ENCODE measurements at regions not wholly inside any gene's neighbourhood (a gene's known extent, or its start where the extent isn't known, plus 50 kb on each side); places are given as distances from the start of the nearest gene placed in this dataset.
"Not testable (repeated sequence)": the region's sequence is repeated elsewhere in the genome, so short reads cannot be mapped to it uniquely, and the experiment has no call there.

DNA sequence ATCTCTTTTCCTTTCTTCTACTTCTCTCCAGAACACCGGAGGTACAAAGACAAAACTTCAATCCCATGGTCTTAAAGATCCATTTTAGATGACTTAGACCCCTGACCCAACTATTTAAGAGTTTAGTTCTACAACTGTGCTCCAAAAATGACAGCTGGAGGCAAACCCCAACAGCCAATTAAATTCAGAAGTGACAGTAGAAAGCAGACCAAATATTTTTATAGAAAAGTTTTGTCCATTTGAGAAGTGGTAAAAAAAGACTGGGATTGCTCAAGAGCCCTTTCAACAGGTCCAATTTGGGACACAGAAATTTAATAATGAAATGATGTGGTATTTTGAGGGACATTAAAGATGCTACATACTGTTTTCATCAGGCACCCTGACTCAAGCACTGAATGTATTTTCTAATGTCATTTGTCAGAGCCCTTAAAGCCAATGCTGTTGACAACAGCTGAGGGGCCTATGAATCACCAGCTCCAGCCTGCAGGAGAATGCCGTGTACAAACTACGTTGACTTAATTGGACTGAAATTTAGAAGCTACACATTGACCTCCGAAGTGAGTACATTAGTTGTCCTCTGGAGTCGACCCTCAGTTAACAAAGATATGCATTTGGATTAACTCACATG, 147.5 kb upstream of the PIK3R1 start:
- H3K9me3 Mint-ChIP-seq: peaks cover 4 to 9% of the 10 kb centered on the region in 2 donors
- H3K27me3 Mint-ChIP-seq: no peaks in the 10 kb centered on the region
- peaks cover 0 to 3% of the 10 kb centered on the region in 2 donors for H3K4me1 Mint-ChIP-seq
- no peak for DNase-seq
- ATAC-seq (replicated peaks): no peak
- H3K36me3 Mint-ChIP-seq: no peaks in the 10 kb centered on the region
- no peak overlapping the region for H3K4me3 Mint-ChIP-seq
- H3K27ac Mint-ChIP-seq: no peak overlapping the region

DNA sequence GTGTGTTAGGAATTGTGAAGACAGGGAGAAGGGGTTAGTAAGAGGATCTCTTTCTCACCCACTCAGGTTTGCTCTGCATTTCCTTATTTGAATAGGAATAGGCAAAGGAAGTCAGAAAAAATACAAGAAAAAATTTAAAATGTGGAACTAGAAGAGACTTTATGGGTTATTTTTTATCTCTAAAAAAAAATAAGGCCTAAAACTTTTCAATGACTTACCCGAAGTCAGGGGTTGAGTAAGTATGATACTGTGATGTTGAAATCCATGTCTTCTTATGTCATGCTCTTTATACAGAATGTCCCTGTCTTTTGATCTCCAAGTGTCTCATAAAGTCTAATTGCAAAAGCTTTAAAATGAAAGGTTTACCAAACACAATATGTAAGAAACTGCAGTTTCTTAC, 148.3 kb upstream of the PIK3R1 start:
- Mint-ChIP-seq H3K36me3 (no peaks in the 10 kb centered on the region), H3K9me3 (peaks cover 9% of the 10 kb centered on the region in 2 donors), H3K4me1 (peaks cover 0 to 3% of the 10 kb centered on the region in 2 donors), H3K27ac (no peak overlapping the region), H3K27me3 (no peaks in the 10 kb centered on the region), H3K4me3 (no peak overlapping the region)
- ATAC-seq (replicated peaks) (no peak), DNase-seq (no peak)

DNA sequence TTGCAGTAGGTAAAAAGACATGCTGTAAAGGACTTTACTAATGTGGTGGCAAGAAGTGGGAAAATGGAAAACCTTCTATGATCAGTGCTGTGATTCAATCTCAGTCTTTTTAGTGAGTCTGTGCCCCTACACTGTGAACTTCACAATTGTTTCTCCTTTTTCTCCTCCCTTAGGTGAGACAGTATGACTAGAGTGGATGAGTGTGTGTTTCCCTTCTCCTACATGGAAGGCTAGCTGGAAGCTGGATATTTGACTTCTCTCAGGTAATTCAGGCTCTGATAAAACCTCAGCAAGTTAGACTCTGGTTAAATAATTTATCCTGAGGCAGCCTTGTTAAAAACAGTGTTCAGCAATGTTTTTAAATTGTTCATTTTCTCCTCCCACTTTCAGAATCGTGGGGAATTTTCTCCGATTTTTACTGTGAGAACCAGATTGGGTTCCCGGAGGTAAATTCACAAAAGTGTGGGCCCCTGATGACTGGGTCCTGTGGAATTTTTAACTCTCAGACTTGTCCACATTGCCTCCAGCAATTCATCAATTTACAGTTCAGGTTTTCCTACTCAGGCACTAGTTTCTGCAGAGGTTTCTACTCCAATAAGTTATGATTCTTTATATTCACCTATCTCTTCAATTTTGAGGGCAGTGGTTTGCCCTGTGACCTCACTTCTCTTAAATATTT, 149.1 kb upstream of the PIK3R1 start:
- Mint-ChIP-seq H3K4me1 (no peaks in the 10 kb centered on the region), H3K27me3 (no peaks in the 10 kb centered on the region), H3K36me3 (no peaks in the 10 kb centered on the region), H3K4me3 (no peak overlapping the region), H3K27ac (no peak overlapping the region), H3K9me3 (peaks cover 9% of the 10 kb centered on the region in 2 donors)
- DNase-seq: no peak
- ATAC-seq (replicated peaks): no peak

DNA sequence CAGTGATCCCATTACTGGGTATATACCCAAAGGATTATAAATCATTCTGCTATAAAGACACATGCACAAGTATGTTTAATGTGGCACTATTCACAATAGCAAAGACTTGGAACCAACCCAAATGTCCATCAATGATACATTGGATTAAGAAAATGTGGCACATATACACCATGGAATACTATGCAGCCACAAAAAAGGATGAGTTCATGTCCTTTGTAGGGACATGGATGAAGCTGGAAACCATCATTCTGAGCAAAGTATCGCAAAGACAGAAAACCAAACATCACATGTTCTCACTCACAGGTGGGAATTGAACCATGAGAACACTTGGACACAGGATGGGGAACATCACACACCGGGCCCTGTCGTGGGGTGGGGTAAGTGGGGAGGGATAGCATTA, 150.2 kb upstream of the PIK3R1 start:
- H3K27ac Mint-ChIP-seq: not testable (repeated sequence)
- H3K9me3 Mint-ChIP-seq: peaks cover 12 to 13% of the 10 kb centered on the region in 2 donors

DNA sequence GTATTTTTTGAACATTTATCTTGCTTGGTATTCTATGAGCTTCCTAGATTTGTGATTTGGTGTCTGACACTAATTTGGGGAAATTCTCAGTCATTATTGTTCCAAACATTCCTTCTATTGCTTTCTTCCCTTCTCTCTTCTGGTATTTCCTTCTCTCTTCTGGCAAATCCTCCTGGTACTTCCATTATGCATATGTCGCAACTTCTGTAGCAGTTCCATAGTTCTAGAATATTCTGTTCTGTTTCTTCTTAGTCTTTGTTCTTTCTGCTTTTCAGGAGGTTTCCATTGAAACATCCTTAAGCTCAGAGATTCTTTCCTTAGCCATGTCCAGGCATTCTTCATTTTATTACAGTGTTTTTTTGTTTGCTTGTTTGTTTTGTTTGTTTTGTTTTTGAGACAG, 155.2 kb upstream of the PIK3R1 start:
- H3K9me3 Mint-ChIP-seq: peaks cover 8% of the 10 kb centered on the region in 2 donors
- no peak overlapping the region for H3K27ac Mint-ChIP-seq
- H3K4me3 Mint-ChIP-seq: no peak overlapping the region
- DNase-seq (no peak), ATAC-seq (replicated peaks) (no peak)
- peaks cover 0 to 9% of the 10 kb centered on the region in 2 donors for H3K27me3 Mint-ChIP-seq
- peaks cover 5 to 6% of the 10 kb centered on the region in 2 donors for H3K36me3 Mint-ChIP-seq
- H3K4me1 Mint-ChIP-seq: no peaks in the 10 kb centered on the region

More for the DNA sequence above, 150.2 kb upstream of the PIK3R1 start:
- H3K4me1 Mint-ChIP-seq; H3K27me3 Mint-ChIP-seq; H3K36me3 Mint-ChIP-seq; H3K4me3 Mint-ChIP-seq; DNase-seq; ATAC-seq (replicated peaks): not testable (repeated sequence)

DNA sequence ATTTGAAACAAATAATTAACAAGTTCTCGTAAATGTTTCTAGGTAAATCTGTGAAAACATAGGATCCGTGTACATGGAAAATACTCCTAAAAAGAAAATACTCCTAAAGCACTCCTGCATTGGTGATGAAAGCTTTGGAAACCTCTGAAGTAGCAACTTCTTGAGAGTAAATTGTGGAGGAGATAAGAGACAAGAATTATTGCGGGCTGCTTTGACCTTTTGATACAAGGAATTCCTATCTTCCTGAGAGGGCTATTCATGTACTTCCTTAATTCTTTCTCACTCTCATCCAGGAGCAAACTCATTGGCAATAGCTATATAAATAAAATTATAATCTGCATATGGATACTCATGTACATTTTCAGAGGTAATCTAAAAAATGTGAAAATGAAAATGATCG, 158.4 kb upstream of the PIK3R1 start:
- no peak for ATAC-seq (replicated peaks)
- H3K27ac Mint-ChIP-seq: no peak overlapping the region
- H3K4me3 Mint-ChIP-seq: no peak overlapping the region
- peaks cover 3 to 6% of the 10 kb centered on the region in 2 donors for H3K9me3 Mint-ChIP-seq
- H3K4me1 Mint-ChIP-seq: no peaks in the 10 kb centered on the region
- peaks cover 0 to 12% of the 10 kb centered on the region in 2 donors for H3K27me3 Mint-ChIP-seq
- DNase-seq: no peak
- H3K36me3 Mint-ChIP-seq: peaks cover 5 to 6% of the 10 kb centered on the region in 2 donors

DNA sequence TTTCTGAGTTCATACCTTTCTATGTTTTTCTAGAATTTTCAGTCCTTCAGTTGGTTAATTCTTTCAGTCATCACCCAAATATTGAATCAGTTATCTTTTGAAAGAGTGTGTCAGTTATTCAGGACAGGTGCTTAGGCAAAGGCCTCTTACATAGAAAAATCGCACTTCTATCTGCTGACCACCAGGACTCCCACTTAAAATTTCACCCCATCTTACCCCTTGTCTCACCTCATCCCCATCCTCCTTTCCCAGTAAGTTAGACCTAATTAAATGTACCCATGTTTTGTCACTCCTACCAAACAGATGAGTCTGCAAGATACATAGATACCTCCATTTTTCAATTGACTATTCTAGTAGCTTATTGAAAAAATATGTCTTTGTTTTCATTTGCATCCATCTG, 159.9 kb upstream of the PIK3R1 start:
- Mint-ChIP-seq H3K9me3 (no peaks in the 10 kb centered on the region), H3K27me3 (peaks cover 0 to 15% of the 10 kb centered on the region in 2 donors), H3K36me3 (peaks cover 0 to 3% of the 10 kb centered on the region in 2 donors), H3K4me3 (no peak overlapping the region), H3K4me1 (no peaks in the 10 kb centered on the region), H3K27ac (no peak overlapping the region)
- DNase-seq (no peak), ATAC-seq (replicated peaks) (no peak)

DNA sequence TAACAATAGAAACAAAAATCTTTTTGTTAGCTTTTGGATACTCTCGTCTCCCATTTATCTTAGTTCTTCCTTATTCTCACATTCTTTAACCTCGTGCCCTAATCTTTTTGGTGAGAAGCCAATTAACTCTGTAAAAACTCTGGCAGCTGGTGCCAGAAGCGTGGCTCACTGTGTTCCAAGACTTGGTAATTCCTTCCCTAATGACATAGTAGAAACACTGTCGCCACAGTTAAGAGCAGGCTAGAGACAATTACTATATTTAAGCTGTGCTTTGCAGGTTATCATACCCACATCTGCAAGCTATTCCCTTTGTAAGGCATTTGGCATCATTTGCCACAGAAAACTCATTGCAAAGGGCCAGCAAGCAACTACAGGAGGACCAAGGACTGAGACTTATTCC, 160.9 kb upstream of the PIK3R1 start:
- Mint-ChIP-seq H3K27me3 (peaks cover 0 to 10% of the 10 kb centered on the region in 2 donors), H3K4me3 (no peak overlapping the region), H3K9me3 (no peaks in the 10 kb centered on the region), H3K36me3 (no peaks in the 10 kb centered on the region), H3K27ac (no peak overlapping the region), H3K4me1 (no peaks in the 10 kb centered on the region)
- DNase-seq (no peak), ATAC-seq (replicated peaks) (no peak)

DNA sequence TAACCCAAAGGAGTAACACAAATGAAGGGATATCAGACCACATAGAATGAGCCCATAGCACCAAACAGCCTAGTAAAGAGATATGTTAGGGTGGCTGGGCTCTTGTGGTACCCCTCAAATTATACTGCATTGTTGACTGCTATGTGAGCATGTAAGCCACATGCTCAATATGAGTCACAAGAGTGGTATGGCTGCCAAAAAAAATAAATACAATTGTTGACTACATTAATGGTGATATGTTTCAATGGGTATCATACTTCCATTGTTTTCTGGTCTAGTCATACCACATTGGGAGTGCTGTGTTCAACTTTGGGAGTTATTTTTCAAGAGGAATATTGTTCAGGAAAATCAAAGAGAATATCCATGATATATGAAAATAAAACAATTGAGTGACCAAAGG, 162.4 kb upstream of the PIK3R1 start:
- ATAC-seq (replicated peaks) (no peak), DNase-seq (no peak)
- peaks cover 7% of the 10 kb centered on the region in 2 donors for H3K9me3 Mint-ChIP-seq
- H3K4me1 Mint-ChIP-seq: no peaks in the 10 kb centered on the region
- peaks cover 5% of the 10 kb centered on the region in 2 donors for H3K36me3 Mint-ChIP-seq
- H3K27me3 Mint-ChIP-seq: peaks cover 0 to 10% of the 10 kb centered on the region in 2 donors
- H3K4me3 Mint-ChIP-seq: no peak overlapping the region
- no peak overlapping the region for H3K27ac Mint-ChIP-seq

DNA sequence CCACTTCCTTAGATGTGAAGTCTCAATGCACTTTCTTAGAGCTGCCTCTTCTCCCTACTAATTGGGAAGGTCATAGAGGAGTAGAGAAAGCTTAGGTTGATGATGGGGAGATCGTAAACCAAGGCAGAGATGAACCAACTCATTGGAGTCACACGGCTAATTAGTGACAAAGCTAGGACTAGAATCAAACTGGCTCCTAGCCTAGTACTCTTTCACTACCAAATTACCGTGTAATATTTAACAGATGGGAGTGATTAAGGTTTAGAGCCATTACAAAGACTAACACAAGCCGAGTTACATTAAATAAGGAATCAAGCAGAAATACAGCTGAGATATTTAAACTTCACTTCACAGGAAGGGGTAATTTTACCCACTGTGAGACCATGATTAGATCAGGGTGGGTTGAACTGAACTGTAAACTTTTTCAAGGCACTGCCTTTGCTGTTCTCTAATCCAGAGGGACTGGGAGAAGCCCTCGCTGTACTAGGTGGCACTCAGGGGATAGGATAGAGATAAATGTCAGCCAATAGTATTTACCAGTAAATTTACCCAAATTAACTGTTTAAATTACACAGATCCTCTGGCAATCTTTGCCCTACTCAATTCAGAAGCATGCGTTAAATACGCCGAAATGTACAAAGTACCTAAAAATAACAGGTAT, 166.4 kb upstream of the PIK3R1 start:
- peaks cover 11 to 15% of the 10 kb centered on the region in 2 donors for H3K36me3 Mint-ChIP-seq
- ATAC-seq (replicated peaks): no peak
- H3K4me3 Mint-ChIP-seq: no peak overlapping the region

DNA sequence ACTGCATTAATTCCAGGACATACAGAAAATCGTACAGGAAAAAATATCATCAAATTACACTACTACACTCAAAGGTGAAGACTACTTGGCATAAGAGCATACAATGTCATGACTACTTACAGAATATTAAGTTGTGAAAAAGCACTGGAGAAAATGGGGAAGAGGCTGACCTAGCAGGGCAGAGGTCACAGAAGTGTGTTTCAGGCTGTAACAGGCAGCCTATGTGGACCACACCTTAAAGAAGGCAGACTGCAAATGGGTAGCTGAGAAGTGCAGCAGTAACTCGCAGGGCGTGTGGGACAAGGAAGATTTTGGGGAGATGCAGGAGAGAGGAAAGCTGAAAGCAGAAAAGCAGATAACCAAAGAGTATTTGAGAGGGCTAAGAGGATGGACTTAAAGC, 167.0 kb upstream of the PIK3R1 start:
- Mint-ChIP-seq H3K4me1 (no peaks in the 10 kb centered on the region), H3K4me3 (no peak overlapping the region), H3K9me3 (peaks cover 12 to 17% of the 10 kb centered on the region in 2 donors), H3K27me3 (peaks cover 0 to 10% of the 10 kb centered on the region in 2 donors), H3K27ac (no peak overlapping the region), H3K36me3 (peaks cover 11 to 15% of the 10 kb centered on the region in 2 donors)
- ATAC-seq (replicated peaks) (no peak), DNase-seq (no peak)

More for the DNA sequence above, 166.4 kb upstream of the PIK3R1 start:
- Mint-ChIP-seq H3K27me3 (peaks cover 0 to 10% of the 10 kb centered on the region in 2 donors), H3K9me3 (peaks cover 12 to 17% of the 10 kb centered on the region in 2 donors), H3K27ac (no peak overlapping the region), H3K4me1 (no peaks in the 10 kb centered on the region)
- DNase-seq: no peak

DNA sequence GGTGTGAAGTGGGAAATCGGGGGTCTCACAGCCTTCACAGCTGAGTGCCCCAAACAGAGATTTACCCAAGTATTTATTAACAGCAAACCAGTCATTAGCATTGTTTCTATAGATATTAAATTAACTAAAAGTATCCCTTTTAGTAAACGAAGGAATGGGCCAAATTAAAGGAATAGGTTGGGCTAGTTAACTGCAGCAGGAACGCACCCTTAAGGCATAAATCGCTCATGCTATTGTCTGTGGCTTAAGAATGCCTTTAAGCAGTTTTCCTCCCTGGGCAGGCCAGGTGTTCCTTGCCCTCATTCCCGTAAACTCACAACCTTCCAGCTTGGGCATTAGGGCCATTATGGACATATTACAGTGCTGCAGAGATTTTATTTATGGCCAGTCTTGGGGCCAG, 167.5 kb upstream of the PIK3R1 start:
- ATAC-seq (replicated peaks); H3K27ac Mint-ChIP-seq; H3K4me1 Mint-ChIP-seq; H3K4me3 Mint-ChIP-seq; DNase-seq: not testable (repeated sequence)
- Mint-ChIP-seq H3K36me3 (peaks cover 11 to 15% of the 10 kb centered on the region in 2 donors), H3K9me3 (peaks cover 12 to 17% of the 10 kb centered on the region in 2 donors), H3K27me3 (peaks cover 0 to 10% of the 10 kb centered on the region in 2 donors)

DNA sequence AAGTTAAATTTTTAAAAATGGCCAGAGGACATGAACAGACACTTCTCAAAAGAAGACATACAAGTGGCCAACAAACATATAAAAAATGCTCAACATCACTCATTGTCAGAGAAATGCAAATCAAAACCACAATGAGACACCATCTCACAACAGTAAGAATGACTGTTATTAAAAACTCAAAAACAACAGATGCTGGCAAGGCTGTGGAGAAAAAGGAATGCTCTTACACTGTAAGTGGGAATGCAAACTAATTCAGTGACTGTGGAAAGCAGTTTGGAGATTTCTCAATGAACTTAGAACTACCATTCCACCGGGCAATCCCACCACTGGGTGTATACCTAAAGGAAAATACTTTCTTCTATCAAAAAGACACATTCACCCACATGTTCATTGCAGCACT, 168.5 kb upstream of the PIK3R1 start:
- H3K9me3 Mint-ChIP-seq: peaks cover 12 to 17% of the 10 kb centered on the region in 2 donors
- peaks cover 3 to 11% of the 10 kb centered on the region in 2 donors for H3K4me1 Mint-ChIP-seq
- H3K4me3 Mint-ChIP-seq: no peak overlapping the region
- peaks cover 11 to 15% of the 10 kb centered on the region in 2 donors for H3K36me3 Mint-ChIP-seq
- H3K27me3 Mint-ChIP-seq: peaks cover 0 to 6% of the 10 kb centered on the region in 2 donors
- H3K27ac Mint-ChIP-seq: no peak overlapping the region
- ATAC-seq (replicated peaks) (no peak), DNase-seq (no peak)

DNA sequence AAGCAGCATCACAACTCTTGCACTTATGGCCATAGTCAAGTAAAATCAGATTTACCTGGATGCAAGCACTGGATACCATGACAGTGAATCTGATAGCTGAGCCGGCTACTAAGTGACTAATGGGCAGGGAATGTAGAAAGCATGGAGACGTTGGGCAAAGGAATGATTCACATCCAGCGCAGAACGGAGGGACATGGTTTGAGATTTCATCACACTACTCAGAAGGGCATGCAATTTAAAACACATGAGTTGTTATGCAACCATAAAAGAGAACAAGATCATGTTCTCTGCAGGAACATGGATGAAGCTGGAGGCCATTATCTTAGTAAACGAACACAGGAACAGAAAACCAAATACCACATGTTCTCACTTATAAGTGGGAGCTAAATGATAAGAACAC, 169.1 kb upstream of the PIK3R1 start:
- Mint-ChIP-seq H3K4me3 (no peak overlapping the region), H3K27ac (no peak overlapping the region), H3K27me3 (no peaks in the 10 kb centered on the region), H3K36me3 (peaks cover 11 to 15% of the 10 kb centered on the region in 2 donors), H3K9me3 (peaks cover 12 to 17% of the 10 kb centered on the region in 2 donors), H3K4me1 (peaks cover 3 to 17% of the 10 kb centered on the region in 2 donors)
- DNase-seq (no peak), ATAC-seq (replicated peaks) (no peak)

Measured in stimulated activated naive B cell treated with anti-CD40 and anti-IgM and Interleukin-4, amounts not matched to agents 10 μg/mL and 1 μg/mL and 100 μg/mL, for 72 hours (primary cell).